ENCODE measurements at regions not wholly inside any gene's neighbourhood (a gene's known extent, or its start where the extent isn't known, plus 50 kb on each side); places are given as distances from the start of the nearest gene placed in this dataset.

DNA sequence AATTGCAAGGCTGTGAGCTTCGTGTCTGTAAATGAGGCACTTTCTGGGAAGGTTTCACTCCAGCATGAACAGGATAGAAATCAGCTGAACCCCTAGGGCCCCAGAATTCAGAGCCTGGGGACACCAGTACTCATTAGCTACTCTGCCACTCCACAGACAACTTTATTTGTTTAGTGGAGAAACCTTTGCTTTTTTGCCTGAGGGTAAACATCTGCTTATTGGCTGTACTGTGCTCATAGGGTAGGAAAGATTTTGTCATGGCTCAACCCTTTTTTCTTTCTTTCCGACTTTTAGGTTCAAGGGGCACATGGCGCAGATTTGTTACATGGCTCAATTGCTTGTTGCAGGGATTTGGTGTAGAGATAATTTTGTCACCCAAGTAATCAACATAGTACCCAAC, 138.4 kb upstream of the BACE2 start:
- no peak for TF ChIP-seq CTCF (IDR thresholded peaks at IDR 0.05; ENCODE audit: unreplicated experiment)
- Mint-ChIP-seq H3K27ac (no peak overlapping the region), H3K27me3 (ENCODE audit: low read depth) (peaks cover 9% of the 10 kb centered on the region), H3K36me3 (no peaks in the 10 kb centered on the region), H3K4me3 (no peak overlapping the region), H3K9me3 (peaks cover 31% of the 10 kb centered on the region), H3K4me1 (peaks cover 4% of the 10 kb centered on the region)
- no peak for DNase-seq (ENCODE audit: low spot score in 2 of 2, unreplicated experiment in 2 of 2)

- no peak for DNase-seq (ENCODE audit: low spot score in 2 of 2, unreplicated experiment in 2 of 2)
- Mint-ChIP-seq H3K4me3 (no peak overlapping the region), H3K27ac (no peak overlapping the region), H3K27me3 (ENCODE audit: low read depth) (peaks cover 14% of the 10 kb centered on the region), H3K9me3 (peaks cover 37% of the 10 kb centered on the region), H3K36me3 (no peaks in the 10 kb centered on the region), H3K4me1 (no peaks in the 10 kb centered on the region)
- TF ChIP-seq CTCF (IDR thresholded peaks at IDR 0.05; ENCODE audit: unreplicated experiment) = no peak
These were observed 136.2 kb upstream of the BACE2 start for GRCh38 chr21:41031701-41032220.

GRCh38 chr21:41032541-41032940, 135.4 kb upstream of the BACE2 start:
- peaks cover 14% of the 10 kb centered on the region for H3K27me3 Mint-ChIP-seq (ENCODE audit: low read depth)
- peaks cover 30% of the 10 kb centered on the region for H3K9me3 Mint-ChIP-seq
- no peak overlapping the region for H3K4me3 Mint-ChIP-seq
- no peak overlapping the region for H3K27ac Mint-ChIP-seq
- no peaks in the 10 kb centered on the region for H3K4me1 Mint-ChIP-seq
- DNase-seq (ENCODE audit: low spot score in 2 of 2, unreplicated experiment in 2 of 2) = no peak
- no peak for TF ChIP-seq CTCF (IDR thresholded peaks at IDR 0.05; ENCODE audit: unreplicated experiment)
- no peaks in the 10 kb centered on the region for H3K36me3 Mint-ChIP-seq

- H3K27ac Mint-ChIP-seq = no peak overlapping the region
- H3K9me3 Mint-ChIP-seq = peaks cover 14% of the 10 kb centered on the region
- no peaks in the 10 kb centered on the region for H3K4me1 Mint-ChIP-seq
- TF ChIP-seq CTCF (IDR thresholded peaks at IDR 0.05; ENCODE audit: unreplicated experiment) = no peak
- DNase-seq (ENCODE audit: low spot score in 2 of 2, unreplicated experiment in 2 of 2) = no peak
- peaks cover 9% of the 10 kb centered on the region for H3K27me3 Mint-ChIP-seq (ENCODE audit: low read depth)
- H3K4me3 Mint-ChIP-seq = no peak overlapping the region
- H3K36me3 Mint-ChIP-seq = no peaks in the 10 kb centered on the region
These were observed 130.7 kb upstream of the BACE2 start for GRCh38 chr21:41037212-41037611.

DNA sequence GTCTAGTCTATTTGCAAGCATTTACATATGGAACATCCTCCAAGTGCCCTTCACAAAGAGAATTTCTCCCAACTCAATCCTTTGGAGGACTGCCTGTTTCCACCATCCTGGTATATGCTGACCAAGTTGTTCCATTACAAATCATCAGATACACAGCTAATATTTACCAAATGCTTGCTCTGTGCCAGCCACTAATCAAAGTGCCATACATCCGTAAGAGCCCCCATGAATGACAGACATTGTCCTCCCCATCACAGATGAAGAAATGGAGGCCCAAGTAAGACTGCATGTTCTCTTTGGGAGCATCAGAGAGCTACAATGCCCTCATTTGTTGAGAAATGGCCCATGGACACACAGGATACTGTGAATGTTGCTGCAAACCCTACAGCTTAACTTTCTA, 130.0 kb upstream of the BACE2 start:
- H3K27ac Mint-ChIP-seq = no peak overlapping the region
- H3K4me3 Mint-ChIP-seq = no peak overlapping the region
- peaks cover 14% of the 10 kb centered on the region for H3K9me3 Mint-ChIP-seq
- no peaks in the 10 kb centered on the region for H3K4me1 Mint-ChIP-seq
- H3K27me3 Mint-ChIP-seq (ENCODE audit: low read depth) = peaks cover 9% of the 10 kb centered on the region
- DNase-seq (ENCODE audit: low spot score in 2 of 2, unreplicated experiment in 2 of 2) = no peak
- H3K36me3 Mint-ChIP-seq = no peaks in the 10 kb centered on the region
- no peak for TF ChIP-seq CTCF (IDR thresholded peaks at IDR 0.05; ENCODE audit: unreplicated experiment)

DNA sequence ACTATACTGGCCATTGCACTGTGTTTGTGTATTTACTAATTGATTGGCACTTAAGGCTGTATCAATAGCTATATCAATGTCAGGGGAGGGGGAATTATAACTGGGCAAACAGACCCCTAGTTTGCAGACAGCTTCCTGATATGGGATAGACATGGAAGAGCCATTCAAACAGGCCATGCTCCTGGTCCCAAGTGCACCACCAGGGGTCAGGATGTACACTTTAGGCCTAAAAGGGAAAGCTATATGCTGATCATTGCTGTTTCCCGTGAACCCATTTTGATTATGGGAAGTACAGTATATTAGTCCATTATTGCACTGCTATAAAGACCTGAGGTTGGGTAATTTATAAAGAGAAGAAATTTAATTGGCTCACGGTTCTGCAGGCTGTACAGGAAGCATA, 124.9 kb upstream of the BACE2 start:
- no peak for DNase-seq (ENCODE audit: low spot score in 2 of 2, unreplicated experiment in 2 of 2)
- Mint-ChIP-seq H3K4me1 (peaks cover 6% of the 10 kb centered on the region), H3K4me3 (no peak overlapping the region), H3K9me3 (no peaks in the 10 kb centered on the region), H3K27ac (no peak overlapping the region), H3K36me3 (no peaks in the 10 kb centered on the region), H3K27me3 (ENCODE audit: low read depth) (peaks cover 26% of the 10 kb centered on the region)
- no peak for TF ChIP-seq CTCF (IDR thresholded peaks at IDR 0.05; ENCODE audit: unreplicated experiment)
